ENCODE measurements at regions not wholly inside any gene's neighbourhood (a gene's known extent, or its start where the extent isn't known, plus 50 kb on each side); places are given as distances from the start of the nearest gene placed in this dataset. TPM values are rescaled to one million over a fixed set of nuclear protein-coding genes. Genes with fewer than 3 reads are reported as not detected.
A peak's percentile ranks its signal among the peaks of the same experiment; 100 is the strongest.

DNA sequence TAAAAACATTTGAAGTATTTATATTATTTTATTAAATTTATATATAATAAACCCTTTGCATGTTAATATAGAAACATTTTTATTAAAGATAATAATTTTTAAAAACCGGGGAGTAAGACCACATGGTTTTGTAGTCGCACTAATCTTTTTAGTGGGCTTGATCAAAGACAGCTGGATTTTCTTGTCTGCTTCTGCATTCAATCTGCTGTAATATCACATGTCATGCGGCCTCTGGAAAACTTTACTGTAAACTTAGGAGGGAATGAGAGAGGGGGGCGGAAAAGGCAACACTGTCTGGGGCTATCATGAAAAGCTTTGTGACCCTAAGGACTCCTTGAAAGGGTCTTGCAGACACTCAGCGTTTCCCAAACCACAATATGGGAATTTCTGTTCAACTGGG is 62.8 kb upstream of the NLGN4X start:
- DNase-seq: no peak
- no peaks in the 10 kb centered on the region for H3K36me3 Mint-ChIP-seq (ENCODE audit: low read depth)
- TF ChIP-seq, protein P1, sequence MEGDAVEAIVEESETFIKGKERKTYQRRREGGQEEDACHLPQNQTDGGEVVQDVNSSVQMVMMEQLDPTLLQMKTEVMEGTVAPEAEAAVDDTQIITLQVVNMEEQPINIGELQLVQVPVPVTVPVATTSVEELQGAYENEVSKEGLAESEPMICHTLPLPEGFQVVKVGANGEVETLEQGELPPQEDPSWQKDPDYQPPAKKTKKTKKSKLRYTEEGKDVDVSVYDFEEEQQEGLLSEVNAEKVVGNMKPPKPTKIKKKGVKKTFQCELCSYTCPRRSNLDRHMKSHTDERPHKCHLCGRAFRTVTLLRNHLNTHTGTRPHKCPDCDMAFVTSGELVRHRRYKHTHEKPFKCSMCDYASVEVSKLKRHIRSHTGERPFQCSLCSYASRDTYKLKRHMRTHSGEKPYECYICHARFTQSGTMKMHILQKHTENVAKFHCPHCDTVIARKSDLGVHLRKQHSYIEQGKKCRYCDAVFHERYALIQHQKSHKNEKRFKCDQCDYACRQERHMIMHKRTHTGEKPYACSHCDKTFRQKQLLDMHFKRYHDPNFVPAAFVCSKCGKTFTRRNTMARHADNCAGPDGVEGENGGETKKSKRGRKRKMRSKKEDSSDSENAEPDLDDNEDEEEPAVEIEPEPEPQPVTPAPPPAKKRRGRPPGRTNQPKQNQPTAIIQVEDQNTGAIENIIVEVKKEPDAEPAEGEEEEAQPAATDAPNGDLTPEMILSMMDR (conservative IDR thresholded peaks at IDR 0.05): no peak
- peaks cover 8% of the 10 kb centered on the region for H3K4me1 Mint-ChIP-seq
- no peaks in the 10 kb centered on the region for H3K9me3 Mint-ChIP-seq
- H3K27ac Mint-ChIP-seq: no peak overlapping the region
- no peaks in the 10 kb centered on the region for H3K27me3 ChIP-seq (ENCODE audit: control insufficient read depth, insufficient read depth, low read length, poor library complexity, severe bottlenecking)
- WGBS, 2 experiments (ENCODE audit: insufficient coverage in 1 of 2, insufficient read length in 1 of 2): 93 to 100% methylated on average over 1 to 5 of the region's 5 CpGs
- no peak overlapping the region for H3K4me3 ChIP-seq (ENCODE audit: low read length)
- no peaks in the 10 kb centered on the region for H3K9me3 ChIP-seq (ENCODE audit: control insufficient read depth, low read length)
- H3K4me3 Mint-ChIP-seq: no peak overlapping the region
- H3K9ac ChIP-seq (ENCODE audit: extremely low read depth, low read length, poor library complexity, severe bottlenecking): no peak overlapping the region
- peaks cover 9% of the 10 kb centered on the region for H3K27me3 Mint-ChIP-seq (ENCODE audit: insufficient read depth)
- H3K4me1 ChIP-seq (ENCODE audit: control insufficient read depth, insufficient read depth, low read length): no peaks in the 10 kb centered on the region
- no peak overlapping the region for H3K27ac ChIP-seq (ENCODE audit: low read depth, low read length)
- no peaks in the 10 kb centered on the region for H3K36me3 ChIP-seq (ENCODE audit: control insufficient read depth, insufficient read depth, low read length)

DNA sequence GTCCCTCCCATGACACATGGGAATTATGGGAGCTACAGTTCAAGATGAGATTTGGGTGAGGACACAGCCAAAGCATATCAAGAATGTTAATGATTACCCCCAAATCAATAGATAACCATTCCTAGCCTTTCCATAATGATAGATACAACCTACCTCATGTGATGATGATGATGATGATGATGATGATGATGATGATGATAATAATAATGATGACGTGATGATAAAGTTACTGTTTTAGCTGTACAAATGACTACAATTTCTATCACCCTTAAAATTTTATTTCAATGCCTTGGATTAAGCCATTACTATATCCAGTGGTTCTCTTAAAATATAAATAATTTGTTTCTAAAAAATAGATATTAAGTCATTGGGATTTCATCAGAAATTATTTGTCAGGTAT is 55.2 kb upstream of the NLGN4X start:
- H3K27me3 Mint-ChIP-seq (ENCODE audit: insufficient read depth): peaks cover 9% of the 10 kb centered on the region
- H3K9ac ChIP-seq (ENCODE audit: extremely low read depth, low read length, poor library complexity, severe bottlenecking): no peak overlapping the region
- WGBS, 2 experiments (ENCODE audit: insufficient coverage in 1 of 2, insufficient read length in 1 of 2): no CpG with 5 or more reads among the region's 1 CpG
- H3K27me3 ChIP-seq (ENCODE audit: control insufficient read depth, insufficient read depth, low read length, poor library complexity, severe bottlenecking): no peaks in the 10 kb centered on the region
- no peaks in the 10 kb centered on the region for H3K36me3 Mint-ChIP-seq (ENCODE audit: low read depth)
- no peaks in the 10 kb centered on the region for H3K36me3 ChIP-seq (ENCODE audit: control insufficient read depth, insufficient read depth, low read length)
- no peaks in the 10 kb centered on the region for H3K4me1 ChIP-seq (ENCODE audit: control insufficient read depth, insufficient read depth, low read length)
- H3K27ac ChIP-seq (ENCODE audit: low read depth, low read length): no peak overlapping the region
- no peak overlapping the region for H3K27ac Mint-ChIP-seq
- H3K9me3 Mint-ChIP-seq: no peaks in the 10 kb centered on the region
- TF ChIP-seq, protein P1 (conservative IDR thresholded peaks at IDR 0.05): no peak
- H3K9me3 ChIP-seq (ENCODE audit: control insufficient read depth, low read length): no peaks in the 10 kb centered on the region
- H3K4me3 Mint-ChIP-seq: no peak overlapping the region
- DNase-seq: no peak
- peaks cover 17% of the 10 kb centered on the region for H3K4me1 Mint-ChIP-seq
- H3K4me3 ChIP-seq (ENCODE audit: low read length): no peak overlapping the region

DNA sequence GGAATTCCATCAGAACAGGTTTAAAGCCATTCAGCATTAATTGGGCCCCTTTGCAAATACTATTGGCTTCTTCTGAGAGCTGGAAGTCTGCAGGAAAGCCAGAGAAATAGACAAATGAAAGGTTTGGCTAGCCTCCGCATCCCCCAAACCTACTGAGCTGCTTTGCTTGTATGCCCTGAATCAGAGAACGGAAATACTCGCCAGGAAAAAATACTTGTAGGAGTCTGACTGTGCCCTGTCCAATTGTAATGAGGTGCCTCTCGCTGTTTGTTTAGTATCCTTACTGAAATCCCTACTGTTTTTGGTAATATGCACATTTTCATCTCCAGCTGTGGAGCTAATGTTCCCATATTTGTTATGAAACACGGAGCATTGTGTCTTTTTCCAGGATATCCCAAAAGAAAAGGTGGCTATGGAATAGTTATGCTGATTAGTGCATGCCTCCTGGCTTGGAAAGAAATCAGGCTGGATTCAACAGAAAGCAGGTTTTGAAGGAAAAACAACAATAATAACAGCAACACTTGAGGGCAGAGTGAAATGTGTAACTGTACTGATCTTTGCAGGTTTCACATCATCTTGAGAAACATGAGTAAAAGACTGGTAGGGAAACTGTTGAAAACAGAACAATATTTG is 50.7 kb upstream of the NLGN4X start:
- Histone ChIP-seq H3K9ac (ENCODE audit: extremely low read depth, low read length, poor library complexity, severe bottlenecking) (no peak overlapping the region), H3K27ac (ENCODE audit: low read depth, low read length) (no peak overlapping the region), H3K27me3 (ENCODE audit: control insufficient read depth, insufficient read depth, low read length, poor library complexity, severe bottlenecking) (no peaks in the 10 kb centered on the region), H3K36me3 (ENCODE audit: control insufficient read depth, insufficient read depth, low read length) (no peaks in the 10 kb centered on the region), H3K4me1 (ENCODE audit: control insufficient read depth, insufficient read depth, low read length) (no peaks in the 10 kb centered on the region), H3K9me3 (ENCODE audit: control insufficient read depth, low read length) (peaks cover 12% of the 10 kb centered on the region), H3K4me3 (ENCODE audit: low read length) (no peak overlapping the region)
- Mint-ChIP-seq H3K27ac (peak overlapping the region; percentile 12), H3K36me3 (ENCODE audit: low read depth) (peaks cover 16% of the 10 kb centered on the region), H3K4me1 (peaks cover 24% of the 10 kb centered on the region), H3K9me3 (peaks cover 37% of the 10 kb centered on the region), H3K4me3 (no peak overlapping the region), H3K27me3 (ENCODE audit: insufficient read depth) (peaks cover 4% of the 10 kb centered on the region)
- WGBS, 2 experiments (ENCODE audit: insufficient coverage in 1 of 2, insufficient read length in 1 of 2): 59 to 60% methylated on average over 1 to 5 of the region's 5 CpGs
- TF ChIP-seq, protein P1 (conservative IDR thresholded peaks at IDR 0.05): no peak
- DNase-seq: no peak

Small RNAs in the stretch of these regions (microRNA-seq; reads per million reads assigned to microRNA genes)
- not detected for gene MIR4770 (ENCODE audit: borderline microRNAs expressed)

All from endodermal cell (in vitro differentiated cells).